CD14-positive monocyte (primary cell): ENCODE measurements at regions not wholly inside any gene's neighbourhood (a gene's known extent, or its start where the extent isn't known, plus 50 kb on each side); places are given as distances from the start of the nearest gene placed in this dataset.

Experiments
- DNase-seq, 3 donors: peaks; one replicate each; pipeline ENCODE4 v3.0.0-alpha.2; 2011 to 2022
- H2AFZ ChIP-seq: 2 replicates; pipeline ENCODE4 v1.6.0; 2012; ENCODE audit warnings: mild to moderate bottlenecking, low read depth, low read length, inconsistent platforms; ENCODE audit not compliant: insufficient read depth, poor library complexity, severe bottlenecking
- H3K27ac ChIP-seq, 2 donors: 1 replicate in 1 of 2; 2 replicates in 1 of 2; pipeline ENCODE4 v1.5.1; 2012 to 2013; ENCODE audit warnings: low read length in 2 of 2, control low read depth in 1 of 2, inconsistent platforms in 1 of 2, low read depth in 1 of 2, mild to moderate bottlenecking in 1 of 2
- H3K27me3 ChIP-seq, 2 donors: one replicate each; pipeline versions ENCODE4 v1.6.0 to v1.6.1; 2011 to 2013; ENCODE audit warnings: low read length in 2 of 2; ENCODE audit not compliant: control insufficient read depth in 2 of 2, insufficient read depth in 2 of 2
- H3K36me3 ChIP-seq, 2 donors: replicated peaks in 1 of 2; 1 replicate in 1 of 2; 2 replicates in 1 of 2; pipeline versions ENCODE4 v1.5.1 to v1.6.1; 2012 to 2013; ENCODE audit warnings: low read length in 2 of 2, control low read depth in 1 of 2, inconsistent platforms in 1 of 2, mild to moderate bottlenecking in 1 of 2; ENCODE audit not compliant: insufficient read depth in 2 of 2, control insufficient read depth in 1 of 2
- H3K4me1 ChIP-seq, 2 donors: 1 replicate in 1 of 2; 2 replicates in 1 of 2; pipeline versions ENCODE4 v1.5.1 to v1.6.1; 2012 to 2013; ENCODE audit warnings: low read length in 2 of 2, control low read depth in 1 of 2, inconsistent platforms in 1 of 2, mild to moderate bottlenecking in 1 of 2, moderate library complexity in 1 of 2; ENCODE audit not compliant: insufficient read depth in 2 of 2, control insufficient read depth in 1 of 2
- H3K4me2 ChIP-seq: replicated peaks from 2 replicates; pipeline ENCODE3; 2012; ENCODE audit warnings: low read length, moderate library complexity, mild to moderate bottlenecking; ENCODE audit not compliant: poor library complexity, severe bottlenecking; ENCODE audit errors: extremely low read depth
- H3K4me3 ChIP-seq, 3 experiments: fragments of 200-600 bp in 1 of 3; sonication (generic) in 1 of 3; replicated peaks in 1 of 3; 1 replicate in 2 of 3; 2 replicates in 1 of 3; pipeline ENCODE4 v1.5.1; 2011 to 2013; ENCODE audit warnings: low read length in 3 of 3, mild to moderate bottlenecking in 3 of 3, control low read depth in 2 of 3, low read depth in 2 of 3, inconsistent platforms in 1 of 3, moderate library complexity in 1 of 3
- H3K79me2 ChIP-seq: 2 replicates; pipeline ENCODE4 v1.6.0; 2012; ENCODE audit warnings: mild to moderate bottlenecking, control low read depth, inconsistent platforms, low read length, moderate library complexity; ENCODE audit not compliant: insufficient read depth
- H3K9ac ChIP-seq: 2 replicates; pipeline ENCODE4 v1.6.0; 2017; ENCODE audit warnings: low read length, mild to moderate bottlenecking; ENCODE audit not compliant: insufficient read depth, poor library complexity, severe bottlenecking
- H3K9me3 ChIP-seq, 2 donors: replicated peaks in 1 of 2; 1 replicate in 1 of 2; 2 replicates in 1 of 2; pipeline versions ENCODE4 v1.5.1 to v1.6.1; 2012 to 2013; ENCODE audit warnings: low read length in 2 of 2, control low read depth in 1 of 2; ENCODE audit not compliant: control insufficient read depth in 1 of 2, insufficient read depth in 1 of 2
- H4K20me1 ChIP-seq: 2 replicates; pipeline ENCODE4 v1.6.0; 2012; ENCODE audit warnings: mild to moderate bottlenecking, low read length, control low read depth, moderate library complexity; ENCODE audit not compliant: insufficient read depth
- H3K27ac Mint-ChIP-seq, 7 donors: one replicate each; pipeline ENCODE4 v1.8.0; 2020; ENCODE audit warnings: mild to moderate bottlenecking in 7 of 7, mixed read lengths in 7 of 7, moderate library complexity in 6 of 7, inconsistent platforms in 2 of 7
- H3K27me3 Mint-ChIP-seq, 3 donors: one replicate each; pipeline ENCODE4 v1.8.0; 2021 to 2022; ENCODE audit warnings: low read depth in 3 of 3, mild to moderate bottlenecking in 3 of 3, mixed read lengths in 3 of 3, moderate library complexity in 3 of 3, inconsistent platforms in 1 of 3
- H3K36me3 Mint-ChIP-seq, 2 donors: one replicate each; pipeline ENCODE4 v1.8.0; 2020; ENCODE audit warnings: mixed read lengths in 2 of 2, inconsistent platforms in 1 of 2, mild to moderate bottlenecking in 1 of 2
- H3K4me1 Mint-ChIP-seq: one replicate; pipeline ENCODE4 v1.8.0; 2020; ENCODE audit warnings: mild to moderate bottlenecking, mixed read lengths
- H3K4me3 Mint-ChIP-seq, 2 donors: one replicate each; pipeline ENCODE4 v1.8.0; 2020; ENCODE audit warnings: mild to moderate bottlenecking in 2 of 2, mixed read lengths in 2 of 2, moderate library complexity in 1 of 2
- H3K9me3 Mint-ChIP-seq, 7 donors: one replicate each; pipeline ENCODE4 v1.8.0; 2020 to 2022; ENCODE audit warnings: mixed read lengths in 7 of 7, mild to moderate bottlenecking in 6 of 7, moderate library complexity in 6 of 7, inconsistent platforms in 2 of 7
- WGBS: methylation state at CpG from one replicate; pipeline ENCODE4 v1.1.5; 2013; ENCODE audit warnings: missing lambda C conversion rate; ENCODE audit not compliant: insufficient coverage; 5-methylcytosine and 5-hydroxymethylcytosine counted together
- intact Hi-C, 2 donors: fragments of 100-400 bp; cut with micrococcal nuclease; formaldehyde crosslinking; loops; one replicate each; pipeline versions ENCODE4 v1.15.0 to v1.15.1; 2023
- TF ChIP-seq, protein P1 (sequence below): fragments of 200-600 bp; IDR thresholded peaks from one replicate; pipeline ENCODE4 v1.8.0; 2022; ENCODE audit warnings: antibody characterized with exemption, mild to moderate bottlenecking

DNA sequence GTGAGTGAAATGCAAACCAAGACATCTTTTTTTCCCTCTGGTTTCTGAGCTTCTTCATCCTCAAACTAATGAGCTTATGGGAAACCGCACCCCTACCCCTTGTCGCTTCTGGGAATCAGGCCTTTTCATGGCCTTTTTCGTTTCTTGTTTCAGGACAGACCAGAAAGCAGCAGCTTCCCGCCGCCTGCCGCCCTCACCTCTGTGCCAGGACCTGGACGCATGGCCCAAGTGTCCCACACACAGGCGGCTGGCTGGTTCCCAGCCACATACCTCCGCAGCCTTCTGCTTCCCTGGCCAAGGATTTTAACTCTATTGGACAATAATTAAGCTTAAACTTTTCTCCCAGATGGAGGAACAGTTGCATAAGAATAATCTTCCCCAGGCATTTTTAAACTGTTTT is 114.1 kb upstream of the SLITRK1 start:
- peaks cover 0 to 7% (median 2%) of the 10 kb centered on the region in 7 donors for H3K9me3 Mint-ChIP-seq
- H3K4me1 Mint-ChIP-seq = no peaks in the 10 kb centered on the region
- H3K36me3 Mint-ChIP-seq = no peaks in the 10 kb centered on the region
- no peak overlapping the region for H3K9ac ChIP-seq
- peaks cover 6 to 16% of the 10 kb centered on the region in 2 donors for H3K9me3 ChIP-seq
- H3K27ac ChIP-seq = no peak overlapping the region
- H3K4me1 ChIP-seq = no peaks in the 10 kb centered on the region
- H2AFZ ChIP-seq = no peak overlapping the region
- H3K27me3 ChIP-seq = no peaks in the 10 kb centered on the region
- H3K27ac Mint-ChIP-seq = no peak overlapping the region
- no peak overlapping the region for H3K4me3 ChIP-seq
- no peaks in the 10 kb centered on the region for H3K36me3 ChIP-seq
- H4K20me1 ChIP-seq = no peaks in the 10 kb centered on the region
- intact Hi-C loops = no loop called here
- H3K4me2 ChIP-seq = no peak overlapping the region
- TF ChIP-seq, protein P1, sequence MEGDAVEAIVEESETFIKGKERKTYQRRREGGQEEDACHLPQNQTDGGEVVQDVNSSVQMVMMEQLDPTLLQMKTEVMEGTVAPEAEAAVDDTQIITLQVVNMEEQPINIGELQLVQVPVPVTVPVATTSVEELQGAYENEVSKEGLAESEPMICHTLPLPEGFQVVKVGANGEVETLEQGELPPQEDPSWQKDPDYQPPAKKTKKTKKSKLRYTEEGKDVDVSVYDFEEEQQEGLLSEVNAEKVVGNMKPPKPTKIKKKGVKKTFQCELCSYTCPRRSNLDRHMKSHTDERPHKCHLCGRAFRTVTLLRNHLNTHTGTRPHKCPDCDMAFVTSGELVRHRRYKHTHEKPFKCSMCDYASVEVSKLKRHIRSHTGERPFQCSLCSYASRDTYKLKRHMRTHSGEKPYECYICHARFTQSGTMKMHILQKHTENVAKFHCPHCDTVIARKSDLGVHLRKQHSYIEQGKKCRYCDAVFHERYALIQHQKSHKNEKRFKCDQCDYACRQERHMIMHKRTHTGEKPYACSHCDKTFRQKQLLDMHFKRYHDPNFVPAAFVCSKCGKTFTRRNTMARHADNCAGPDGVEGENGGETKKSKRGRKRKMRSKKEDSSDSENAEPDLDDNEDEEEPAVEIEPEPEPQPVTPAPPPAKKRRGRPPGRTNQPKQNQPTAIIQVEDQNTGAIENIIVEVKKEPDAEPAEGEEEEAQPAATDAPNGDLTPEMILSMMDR = no peak
- WGBS = 93% methylated on average over 9 of the region's 9 CpGs
- no peak overlapping the region for H3K4me3 Mint-ChIP-seq
- H3K79me2 ChIP-seq = no peaks in the 10 kb centered on the region
- no peak for DNase-seq
- H3K27me3 Mint-ChIP-seq = peaks cover 0 to 2% (median 0%) of the 10 kb centered on the region in 3 donors

DNA sequence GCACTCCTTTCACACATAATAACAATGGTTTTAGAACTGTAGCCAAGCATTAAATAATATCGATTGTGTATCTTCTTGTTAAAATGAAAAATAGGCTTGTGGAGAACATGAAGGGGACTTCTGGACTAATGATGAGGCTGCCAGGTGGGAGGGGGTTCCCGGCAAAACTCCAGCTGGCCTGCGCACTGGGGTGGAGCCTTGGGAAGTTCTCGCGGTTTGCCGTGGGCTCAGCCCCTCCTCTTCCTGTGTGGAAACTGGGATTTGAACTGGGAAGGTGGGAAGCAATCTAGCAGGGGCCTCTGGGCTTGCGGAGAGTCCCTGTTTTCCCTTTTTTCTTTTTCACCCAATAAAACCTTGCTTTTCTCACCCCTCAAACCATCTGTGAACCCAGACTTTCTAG is 113.7 kb upstream of the SLITRK1 start:
- Mint-ChIP-seq H3K27me3 (peaks cover 0 to 2% (median 0%) of the 10 kb centered on the region in 3 donors), H3K4me1 (no peaks in the 10 kb centered on the region), H3K9me3 (peaks cover 0 to 7% (median 2%) of the 10 kb centered on the region in 7 donors), H3K27ac (no peak overlapping the region), H3K4me3 (no peak overlapping the region), H3K36me3 (no peaks in the 10 kb centered on the region)
- H3K27me3 ChIP-seq = no peaks in the 10 kb centered on the region
- no peaks in the 10 kb centered on the region for H4K20me1 ChIP-seq
- H3K4me1 ChIP-seq = no peaks in the 10 kb centered on the region
- H3K9ac ChIP-seq = no peak overlapping the region
- no peaks in the 10 kb centered on the region for H3K79me2 ChIP-seq
- no peak overlapping the region for H3K4me2 ChIP-seq
- peaks cover 6 to 16% of the 10 kb centered on the region in 2 donors for H3K9me3 ChIP-seq
- no peak for DNase-seq
- 94% methylated on average over 2 of the region's 7 CpGs for WGBS
- intact Hi-C loops = no loop called here
- H3K36me3 ChIP-seq = no peaks in the 10 kb centered on the region
- H2AFZ ChIP-seq = no peak overlapping the region
- TF ChIP-seq, protein P1 = no peak
- H3K27ac ChIP-seq = no peak overlapping the region
- no peak overlapping the region for H3K4me3 ChIP-seq
